Smooth muscle cell (in vitro differentiated cells): ENCODE measurements at regions not wholly inside any gene's neighbourhood (a gene's known extent, or its start where the extent isn't known, plus 50 kb on each side); places are given as distances from the start of the nearest gene placed in this dataset.

Source experiments
- DNase-seq: peaks from one replicate; lab custom pipeline; 2025; ENCODE audit not compliant: unreplicated experiment; lab: John Stamatoyannopoulos, UW
- H2AFZ ChIP-seq: fragments of 200-600 bp; sonication (generic); 2 replicates; pipeline ENCODE4 v1.6.0; 2016; ENCODE audit warnings: antibody characterized with exemption, low read depth, mild to moderate bottlenecking
- H3F3A ChIP-seq: fragments of 200-600 bp; sonication (generic); 2 replicates; pipeline ENCODE4 v1.6.0; 2017; ENCODE audit warnings: antibody characterized with exemption, low read depth
- H3K27ac ChIP-seq: fragments of 200-600 bp; sonication (generic); 2 replicates; pipeline ENCODE4 v1.5.1; 2016; ENCODE audit warnings: low read depth, mild to moderate bottlenecking
- H3K27me3 ChIP-seq: fragments of 200-600 bp; sonication (generic); 2 replicates; pipeline ENCODE4 v1.6.1; 2016; ENCODE audit warnings: low read depth, mild to moderate bottlenecking
- H3K36me3 ChIP-seq: fragments of 200-600 bp; sonication (generic); 2 replicates; pipeline ENCODE4 v1.5.1; 2016; ENCODE audit warnings: low read depth
- H3K4me1 ChIP-seq: fragments of 200-600 bp; sonication (generic); 2 replicates; pipeline ENCODE4 v1.5.1; 2016; ENCODE audit warnings: low read depth
- H3K4me2 ChIP-seq: fragments of 200-600 bp; sonication (generic); 2 replicates; pipeline ENCODE4 v1.6.0; 2016; ENCODE audit warnings: mild to moderate bottlenecking
- H3K4me3 ChIP-seq: fragments of 200-600 bp; sonication (generic); 2 replicates; pipeline ENCODE4 v1.5.1; 2016; ENCODE audit warnings: mild to moderate bottlenecking
- H3K79me2 ChIP-seq: fragments of 200-600 bp; sonication (generic); 2 replicates; pipeline ENCODE4 v1.6.0; 2016; ENCODE audit warnings: low read depth, mild to moderate bottlenecking
- H3K9ac ChIP-seq: fragments of 200-600 bp; sonication (generic); 2 replicates; pipeline ENCODE4 v1.6.0; 2016; ENCODE audit warnings: low read depth
- H3K9me3 ChIP-seq: fragments of 200-600 bp; sonication (generic); replicated peaks from 2 replicates; pipeline ENCODE4 v1.5.1; 2016; ENCODE audit warnings: low read depth
- H4K20me1 ChIP-seq: fragments of 200-600 bp; sonication (generic); 2 replicates; pipeline ENCODE4 v1.6.0; 2016; ENCODE audit warnings: low read depth
- WGBS: methylation state at CpG from one replicate; pipeline ENCODE4 v1.1.7; 2016; ENCODE audit warnings: low lambda C conversion rate; 5-methylcytosine and 5-hydroxymethylcytosine counted together
- TF ChIP-seq, protein P1 (sequence below): fragments of 200-600 bp; sonication (generic); IDR thresholded peaks from 2 replicates; pipeline ENCODE4 v1.5.1; 2017; ENCODE audit warnings: borderline replicate concordance, mild to moderate bottlenecking, antibody characterized with exemption; ENCODE audit not compliant: insufficient read depth, poor library complexity, severe bottlenecking

DNA sequence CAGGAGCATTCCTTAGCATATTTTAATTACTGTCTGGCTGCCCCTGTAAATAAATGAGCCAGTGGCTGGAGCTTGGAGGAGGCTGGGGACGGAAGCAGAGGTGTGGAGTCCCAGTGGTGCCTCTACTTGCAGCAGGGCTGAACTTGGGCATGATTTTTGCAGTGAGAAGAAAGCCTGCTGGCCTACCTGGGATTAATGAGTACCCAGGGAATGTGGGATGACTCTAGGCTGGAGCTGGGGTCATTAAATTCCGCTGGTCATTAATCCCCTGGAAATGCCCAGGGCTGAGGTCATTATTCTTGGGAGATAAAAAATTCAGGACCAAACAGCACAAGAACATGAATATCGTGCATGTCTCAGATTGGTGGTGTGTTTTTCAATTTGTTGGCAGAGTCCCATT is 753.3 kb downstream of the VRK1 start:
- no peak overlapping the region for H3K4me2 ChIP-seq
- H3K79me2 ChIP-seq = no peaks in the 10 kb centered on the region
- H3K36me3 ChIP-seq = no peaks in the 10 kb centered on the region
- no peak overlapping the region for H3K4me3 ChIP-seq
- no peaks in the 10 kb centered on the region for H3F3A ChIP-seq
- no peak overlapping the region for H2AFZ ChIP-seq
- H3K27ac ChIP-seq = no peak overlapping the region
- no peaks in the 10 kb centered on the region for H4K20me1 ChIP-seq
- no peak for DNase-seq
- H3K4me1 ChIP-seq = no peaks in the 10 kb centered on the region
- H3K27me3 ChIP-seq = no peaks in the 10 kb centered on the region
- H3K9me3 ChIP-seq = no peaks in the 10 kb centered on the region
- no peak overlapping the region for H3K9ac ChIP-seq
- TF ChIP-seq, protein P1, sequence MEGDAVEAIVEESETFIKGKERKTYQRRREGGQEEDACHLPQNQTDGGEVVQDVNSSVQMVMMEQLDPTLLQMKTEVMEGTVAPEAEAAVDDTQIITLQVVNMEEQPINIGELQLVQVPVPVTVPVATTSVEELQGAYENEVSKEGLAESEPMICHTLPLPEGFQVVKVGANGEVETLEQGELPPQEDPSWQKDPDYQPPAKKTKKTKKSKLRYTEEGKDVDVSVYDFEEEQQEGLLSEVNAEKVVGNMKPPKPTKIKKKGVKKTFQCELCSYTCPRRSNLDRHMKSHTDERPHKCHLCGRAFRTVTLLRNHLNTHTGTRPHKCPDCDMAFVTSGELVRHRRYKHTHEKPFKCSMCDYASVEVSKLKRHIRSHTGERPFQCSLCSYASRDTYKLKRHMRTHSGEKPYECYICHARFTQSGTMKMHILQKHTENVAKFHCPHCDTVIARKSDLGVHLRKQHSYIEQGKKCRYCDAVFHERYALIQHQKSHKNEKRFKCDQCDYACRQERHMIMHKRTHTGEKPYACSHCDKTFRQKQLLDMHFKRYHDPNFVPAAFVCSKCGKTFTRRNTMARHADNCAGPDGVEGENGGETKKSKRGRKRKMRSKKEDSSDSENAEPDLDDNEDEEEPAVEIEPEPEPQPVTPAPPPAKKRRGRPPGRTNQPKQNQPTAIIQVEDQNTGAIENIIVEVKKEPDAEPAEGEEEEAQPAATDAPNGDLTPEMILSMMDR = no peak
- 91% methylated on average over 3 of the region's 3 CpGs for WGBS

DNA sequence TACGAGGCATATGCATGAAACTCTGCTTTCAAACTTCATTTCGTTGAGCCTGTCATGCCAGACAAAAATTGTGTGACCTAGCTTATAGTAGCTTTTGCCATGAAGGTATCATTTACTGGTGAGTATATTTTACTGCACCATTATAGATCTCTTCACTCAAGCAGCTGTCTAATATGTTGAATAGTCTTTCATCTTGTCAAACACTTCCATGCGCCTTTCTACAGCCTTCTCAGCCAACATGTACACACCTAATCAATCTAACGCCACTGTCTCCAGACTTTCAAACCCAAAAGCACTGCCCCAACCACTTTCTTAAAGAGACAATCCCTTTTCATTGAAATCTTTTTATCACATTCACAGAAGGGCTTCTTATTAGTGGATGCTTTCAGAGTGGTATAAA is 757.4 kb downstream of the VRK1 start:
- 87% methylated on average over 4 of the region's 4 CpGs for WGBS
- H3K4me2 ChIP-seq = no peak overlapping the region

DNA sequence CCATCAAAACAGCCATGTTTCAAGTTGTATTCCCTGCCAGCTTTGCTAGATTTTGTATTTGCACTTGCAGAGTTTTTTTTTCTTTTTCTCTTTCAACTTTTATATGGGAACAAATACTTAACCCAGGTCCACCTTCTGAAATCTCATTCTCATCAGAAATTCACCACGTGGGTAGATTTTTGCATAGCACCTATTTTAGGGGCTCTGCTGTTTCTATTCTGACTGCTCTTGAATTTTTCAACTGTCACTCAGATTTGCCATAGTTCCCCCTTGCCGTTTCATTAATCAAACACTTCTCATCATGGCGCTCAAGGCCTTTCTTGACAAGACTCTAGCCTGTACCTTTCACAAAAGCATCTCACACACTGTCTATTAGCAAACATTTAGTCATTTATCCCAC is 767.2 kb downstream of the VRK1 start:
- WGBS = 80% methylated on average over 3 of the region's 3 CpGs
- Histone ChIP-seq H4K20me1 (no peaks in the 10 kb centered on the region), H3K9ac (no peak overlapping the region), H2AFZ (no peak overlapping the region), H3K79me2 (no peaks in the 10 kb centered on the region), H3K4me3 (no peak overlapping the region), H3K27ac (no peak overlapping the region), H3K4me1 (no peaks in the 10 kb centered on the region), H3K27me3 (no peaks in the 10 kb centered on the region), H3K9me3 (no peaks in the 10 kb centered on the region), H3K36me3 (no peaks in the 10 kb centered on the region), H3F3A (no peaks in the 10 kb centered on the region), H3K4me2 (no peak overlapping the region)
- no peak for DNase-seq
- TF ChIP-seq, protein P1 = no peak

More for the DNA sequence above, 757.4 kb downstream of the VRK1 start:
- H4K20me1 ChIP-seq = no peaks in the 10 kb centered on the region
- H3K4me3 ChIP-seq = no peak overlapping the region
- H3F3A ChIP-seq = no peaks in the 10 kb centered on the region
- no peaks in the 10 kb centered on the region for H3K79me2 ChIP-seq
- no peaks in the 10 kb centered on the region for H3K36me3 ChIP-seq
- no peaks in the 10 kb centered on the region for H3K27me3 ChIP-seq
- H3K9me3 ChIP-seq = no peaks in the 10 kb centered on the region
- H3K4me1 ChIP-seq = no peaks in the 10 kb centered on the region
- TF ChIP-seq, protein P1 = no peak
- H3K9ac ChIP-seq = no peak overlapping the region
- no peak overlapping the region for H3K27ac ChIP-seq
- no peak overlapping the region for H2AFZ ChIP-seq
- no peak for DNase-seq

DNA sequence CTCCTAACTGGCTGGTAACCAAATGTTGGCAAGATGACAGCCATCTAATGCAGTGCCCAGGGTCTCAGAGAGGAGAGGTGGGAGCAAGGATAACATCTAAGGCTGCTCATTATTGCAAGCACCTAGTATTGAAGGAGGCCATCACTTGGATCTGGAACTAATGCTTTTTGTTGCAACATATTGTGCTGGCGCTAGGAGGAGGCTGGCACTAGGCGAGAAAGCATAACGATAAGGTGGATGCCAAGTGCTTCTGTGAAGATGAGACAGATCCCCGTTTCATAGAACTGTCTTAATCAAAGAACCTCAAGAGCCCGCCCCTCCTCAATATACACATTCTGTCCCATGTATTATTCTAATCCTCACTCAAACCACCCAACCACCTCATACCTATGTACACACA is 774.0 kb downstream of the VRK1 start:
- 84% methylated on average over 5 of the region's 5 CpGs for WGBS
- H2AFZ ChIP-seq = no peak overlapping the region
- TF ChIP-seq, protein P1 = no peak
- no peak overlapping the region for H3K4me2 ChIP-seq
- no peak overlapping the region for H3K9ac ChIP-seq
- H3K27ac ChIP-seq = no peak overlapping the region
- no peaks in the 10 kb centered on the region for H3K27me3 ChIP-seq
- no peaks in the 10 kb centered on the region for H3K4me1 ChIP-seq
- H3K4me3 ChIP-seq = no peak overlapping the region
- no peaks in the 10 kb centered on the region for H3K36me3 ChIP-seq
- no peaks in the 10 kb centered on the region for H3K9me3 ChIP-seq
- H3F3A ChIP-seq = no peaks in the 10 kb centered on the region
- H4K20me1 ChIP-seq = no peaks in the 10 kb centered on the region
- no peaks in the 10 kb centered on the region for H3K79me2 ChIP-seq
- no peak for DNase-seq
